ENCODE measurements at regions not wholly inside any gene's neighbourhood (a gene's known extent, or its start where the extent isn't known, plus 50 kb on each side); places are given as distances from the start of the nearest gene placed in this dataset.
"Not testable (repeated sequence)": the region's sequence is repeated elsewhere in the genome, so short reads cannot be mapped to it uniquely, and the experiment has no call there.

DNA sequence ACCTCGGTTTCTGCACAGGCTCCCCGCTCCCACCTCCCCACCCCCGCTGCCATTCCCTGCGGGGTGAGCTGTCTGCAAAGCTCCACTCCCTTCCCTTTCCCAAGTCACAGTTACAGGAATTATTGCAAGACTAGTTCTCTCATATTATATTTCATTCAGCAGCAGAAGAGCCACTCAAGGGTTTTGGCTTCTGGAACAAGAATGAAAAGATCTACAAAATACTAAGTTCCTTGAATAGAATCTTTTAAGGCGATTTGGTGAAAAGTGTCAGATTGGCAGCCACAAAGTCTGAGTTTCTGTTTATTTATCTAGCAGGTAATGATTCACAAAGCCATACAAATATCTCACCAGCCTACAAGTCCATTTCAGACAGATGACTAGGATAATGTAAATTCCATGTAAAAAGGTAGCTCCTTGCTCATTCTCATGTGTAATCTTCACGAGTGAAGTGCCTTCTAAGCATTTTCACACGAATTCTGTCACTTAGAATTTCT, 221.9 kb upstream of the RBBP8 start:
- Histone ChIP-seq H3K4me3 (ENCODE audit: low read length) (no peak overlapping the region), H3F3A (ENCODE audit: control insufficient read depth, insufficient read depth) (no peaks in the 10 kb centered on the region), H3K9me3 (ENCODE audit: control insufficient read depth, insufficient read depth, low read length) (no peaks in the 10 kb centered on the region), H3K79me2 (ENCODE audit: control insufficient read depth, low read length) (no peaks in the 10 kb centered on the region), H4K20me1 (ENCODE audit: control insufficient read depth, insufficient read depth, low read depth, low read length) (no peaks in the 10 kb centered on the region), H3K27me3 (ENCODE audit: control insufficient read depth, low read length) (0 out of 2 replicates have a peak, but pooled peaks cover 3% of the 10 kb centered on the region), H3K36me3 (ENCODE audit: control insufficient read depth, low read length) (no peaks in the 10 kb centered on the region), H3K27ac (ENCODE audit: low read depth, low read length) (no peak overlapping the region), H3K4me1 (ENCODE audit: control insufficient read depth, low read length) (no peaks in the 10 kb centered on the region), H3K9me2 (replicated peaks; ENCODE audit: control insufficient read depth, low read length) (no peaks in the 10 kb centered on the region), H3K4me2 (ENCODE audit: low read length) (no peak overlapping the region)
- TF ChIP-seq, protein P1, sequence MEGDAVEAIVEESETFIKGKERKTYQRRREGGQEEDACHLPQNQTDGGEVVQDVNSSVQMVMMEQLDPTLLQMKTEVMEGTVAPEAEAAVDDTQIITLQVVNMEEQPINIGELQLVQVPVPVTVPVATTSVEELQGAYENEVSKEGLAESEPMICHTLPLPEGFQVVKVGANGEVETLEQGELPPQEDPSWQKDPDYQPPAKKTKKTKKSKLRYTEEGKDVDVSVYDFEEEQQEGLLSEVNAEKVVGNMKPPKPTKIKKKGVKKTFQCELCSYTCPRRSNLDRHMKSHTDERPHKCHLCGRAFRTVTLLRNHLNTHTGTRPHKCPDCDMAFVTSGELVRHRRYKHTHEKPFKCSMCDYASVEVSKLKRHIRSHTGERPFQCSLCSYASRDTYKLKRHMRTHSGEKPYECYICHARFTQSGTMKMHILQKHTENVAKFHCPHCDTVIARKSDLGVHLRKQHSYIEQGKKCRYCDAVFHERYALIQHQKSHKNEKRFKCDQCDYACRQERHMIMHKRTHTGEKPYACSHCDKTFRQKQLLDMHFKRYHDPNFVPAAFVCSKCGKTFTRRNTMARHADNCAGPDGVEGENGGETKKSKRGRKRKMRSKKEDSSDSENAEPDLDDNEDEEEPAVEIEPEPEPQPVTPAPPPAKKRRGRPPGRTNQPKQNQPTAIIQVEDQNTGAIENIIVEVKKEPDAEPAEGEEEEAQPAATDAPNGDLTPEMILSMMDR (IDR thresholded peaks at IDR 0.05; ENCODE audit: low read depth, low read length, poor library complexity, severe bottlenecking) = no peak
- TF ChIP-seq EZH2phosphoT487 (IDR thresholded peaks at IDR 0.05; ENCODE audit: borderline replicate concordance, low read length) = no peak

DNA sequence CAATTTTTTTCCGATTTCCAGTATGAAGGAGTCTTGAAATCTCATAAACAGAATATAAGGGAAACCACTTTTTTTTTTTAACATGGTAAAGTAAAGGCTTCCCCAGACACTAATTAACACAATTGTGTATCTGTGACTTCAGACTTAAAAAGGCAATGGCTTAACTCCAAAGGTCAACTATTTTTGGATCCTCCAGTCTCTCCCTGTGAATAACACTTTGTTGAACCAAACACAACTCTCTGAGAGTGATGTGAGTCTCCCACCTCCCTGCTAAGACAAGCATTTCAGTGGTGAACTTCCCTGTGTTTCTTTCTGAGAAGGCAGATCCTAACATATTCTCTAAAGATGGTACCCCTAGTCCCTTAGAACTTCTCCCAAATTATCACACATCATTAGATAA, 219.6 kb upstream of the RBBP8 start:
- H3K27ac ChIP-seq (ENCODE audit: low read depth, low read length) = no peak overlapping the region

DNA sequence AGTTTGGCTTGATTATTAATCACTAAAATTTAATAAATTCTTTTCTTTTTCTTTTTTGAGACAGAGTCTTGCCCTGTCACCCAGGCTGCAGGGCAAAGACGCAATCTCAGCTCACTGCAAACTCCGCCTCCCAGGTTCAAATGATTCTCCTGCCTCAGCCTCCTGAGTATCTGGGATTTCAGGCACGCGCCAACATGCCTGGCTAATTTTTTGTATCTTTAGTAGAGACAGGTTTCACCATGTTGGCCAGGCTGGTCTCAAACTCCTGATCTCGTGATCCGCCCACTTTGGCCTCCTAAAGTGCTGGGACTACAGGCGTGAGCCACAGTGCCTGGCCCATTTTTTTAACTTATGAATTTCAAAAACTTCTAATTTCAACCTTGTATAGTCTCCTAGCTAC, 215.6 kb upstream of the RBBP8 start:
- H3K79me2 ChIP-seq (ENCODE audit: control insufficient read depth, low read length); H3K36me3 ChIP-seq (ENCODE audit: control insufficient read depth, low read length); H3K4me2 ChIP-seq (ENCODE audit: low read length); H3K9me3 ChIP-seq (ENCODE audit: control insufficient read depth, insufficient read depth, low read length); H3F3A ChIP-seq (ENCODE audit: control insufficient read depth, insufficient read depth); H3K27ac ChIP-seq (ENCODE audit: low read depth, low read length); H3K27me3 ChIP-seq (ENCODE audit: control insufficient read depth, low read length); H3K9me2 ChIP-seq (replicated peaks; ENCODE audit: control insufficient read depth, low read length); H4K20me1 ChIP-seq (ENCODE audit: control insufficient read depth, insufficient read depth, low read depth, low read length); H3K4me1 ChIP-seq (ENCODE audit: control insufficient read depth, low read length); H3K4me3 ChIP-seq (ENCODE audit: low read length): not testable (repeated sequence)

More for the DNA sequence above, 219.6 kb upstream of the RBBP8 start:
- Histone ChIP-seq H3K79me2 (ENCODE audit: control insufficient read depth, low read length) (no peaks in the 10 kb centered on the region), H3K9me2 (replicated peaks; ENCODE audit: control insufficient read depth, low read length) (no peaks in the 10 kb centered on the region), H3K27me3 (ENCODE audit: control insufficient read depth, low read length) (0 out of 2 replicates have a peak, but pooled peaks cover 3% of the 10 kb centered on the region), H3K4me3 (ENCODE audit: low read length) (no peak overlapping the region), H3K9me3 (ENCODE audit: control insufficient read depth, insufficient read depth, low read length) (no peaks in the 10 kb centered on the region), H3K4me1 (ENCODE audit: control insufficient read depth, low read length) (no peaks in the 10 kb centered on the region), H4K20me1 (ENCODE audit: control insufficient read depth, insufficient read depth, low read depth, low read length) (no peaks in the 10 kb centered on the region), H3K4me2 (ENCODE audit: low read length) (no peak overlapping the region), H3K36me3 (ENCODE audit: control insufficient read depth, low read length) (no peaks in the 10 kb centered on the region), H3F3A (ENCODE audit: control insufficient read depth, insufficient read depth) (no peaks in the 10 kb centered on the region)
- TF ChIP-seq EZH2phosphoT487 (IDR thresholded peaks at IDR 0.05; ENCODE audit: borderline replicate concordance, low read length) = no peak
- TF ChIP-seq, protein P1 (IDR thresholded peaks at IDR 0.05; ENCODE audit: low read depth, low read length, poor library complexity, severe bottlenecking) = no peak

DNA sequence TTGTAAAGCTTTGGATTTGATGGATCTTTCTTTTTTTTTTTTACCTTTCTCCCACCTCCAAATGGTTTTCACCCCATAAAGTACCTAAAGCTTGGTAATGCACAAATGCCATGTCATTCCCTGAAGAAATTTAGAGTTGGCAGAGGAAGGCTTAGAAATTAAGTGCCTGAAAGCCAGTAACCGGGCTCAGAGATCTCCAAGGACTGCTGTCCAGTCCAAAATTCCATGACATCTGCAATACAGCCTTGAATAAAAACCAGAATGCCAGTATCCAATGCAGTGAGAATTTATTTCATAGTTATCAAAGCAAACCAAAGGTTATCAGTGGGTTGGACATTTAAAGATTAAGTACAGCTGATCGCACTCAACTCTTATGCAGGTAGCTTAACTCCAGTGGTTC, 209.9 kb upstream of the RBBP8 start:
- TF ChIP-seq, protein P1 (IDR thresholded peaks at IDR 0.05; ENCODE audit: low read depth, low read length, poor library complexity, severe bottlenecking) = no peak
- no peak for TF ChIP-seq EZH2phosphoT487 (IDR thresholded peaks at IDR 0.05; ENCODE audit: borderline replicate concordance, low read length)
- no peaks in the 10 kb centered on the region for H4K20me1 ChIP-seq (ENCODE audit: control insufficient read depth, insufficient read depth, low read depth, low read length)
- no peak overlapping the region for H3K4me2 ChIP-seq (ENCODE audit: low read length)
- no peaks in the 10 kb centered on the region for H3K9me2 ChIP-seq (replicated peaks; ENCODE audit: control insufficient read depth, low read length)
- H3K36me3 ChIP-seq (ENCODE audit: control insufficient read depth, low read length) = no peaks in the 10 kb centered on the region
- no peaks in the 10 kb centered on the region for H3K9me3 ChIP-seq (ENCODE audit: control insufficient read depth, insufficient read depth, low read length)
- no peaks in the 10 kb centered on the region for H3K79me2 ChIP-seq (ENCODE audit: control insufficient read depth, low read length)
- no peaks in the 10 kb centered on the region for H3F3A ChIP-seq (ENCODE audit: control insufficient read depth, insufficient read depth)
- no peaks in the 10 kb centered on the region for H3K27me3 ChIP-seq (ENCODE audit: control insufficient read depth, low read length)
- no peak overlapping the region for H3K4me3 ChIP-seq (ENCODE audit: low read length)
- H3K27ac ChIP-seq (ENCODE audit: low read depth, low read length) = no peak overlapping the region
- H3K4me1 ChIP-seq (ENCODE audit: control insufficient read depth, low read length) = no peaks in the 10 kb centered on the region

Data from DOHH2 (cell line).